NOMO-1 treated with DMSO at 0.1 percent for 48 hours (cell line): ENCODE measurements at regions not wholly inside any gene's neighbourhood (a gene's known extent, or its start where the extent isn't known, plus 50 kb on each side); places are given as distances from the start of the nearest gene placed in this dataset.

Experiments used
- DNase-seq: peaks from one replicate; lab custom pipeline; 2025; ENCODE audit not compliant: unreplicated experiment; lab: John Stamatoyannopoulos, UW

DNA sequence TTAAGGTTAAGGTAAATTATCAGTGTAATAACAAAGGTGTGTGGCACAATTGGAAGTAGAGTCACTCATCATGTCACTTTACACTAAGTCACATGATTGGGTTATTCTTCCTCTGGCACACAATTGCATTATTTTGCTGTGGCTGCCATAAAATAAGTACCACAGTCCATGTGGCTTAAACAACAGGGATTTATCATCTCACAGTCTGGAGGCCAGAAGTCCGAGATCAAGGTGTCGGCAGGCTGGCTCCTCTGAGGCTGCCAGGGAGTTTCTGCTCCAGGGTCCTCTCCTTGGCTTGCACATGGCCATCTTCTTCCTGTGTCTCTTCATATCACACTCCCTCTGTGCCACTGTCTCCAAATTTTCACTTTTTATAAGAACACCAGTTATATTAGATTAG, 421.2 kb downstream of the CMPK2 start:
- DNase-seq, result no peak

DNA sequence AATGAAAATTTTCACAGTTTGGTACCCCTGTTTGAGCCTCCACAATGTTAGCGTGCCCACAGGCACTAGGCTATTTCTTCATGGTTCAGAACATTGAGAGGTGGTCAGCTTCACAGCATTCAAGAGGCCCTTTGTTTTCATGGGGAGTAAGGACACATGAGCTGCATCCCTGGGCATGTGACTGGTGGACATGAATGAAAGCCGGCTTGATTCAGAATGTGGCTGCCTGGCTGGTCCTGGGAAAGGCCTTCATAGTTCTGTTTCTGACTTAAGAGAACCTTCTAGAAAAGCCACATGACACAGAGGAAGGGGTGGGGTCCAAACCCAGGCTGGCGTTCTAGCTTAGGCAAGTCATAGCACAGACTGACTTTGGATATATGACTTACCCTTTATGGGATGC, 420.6 kb downstream of the CMPK2 start:
- DNase-seq, result no peak

DNA sequence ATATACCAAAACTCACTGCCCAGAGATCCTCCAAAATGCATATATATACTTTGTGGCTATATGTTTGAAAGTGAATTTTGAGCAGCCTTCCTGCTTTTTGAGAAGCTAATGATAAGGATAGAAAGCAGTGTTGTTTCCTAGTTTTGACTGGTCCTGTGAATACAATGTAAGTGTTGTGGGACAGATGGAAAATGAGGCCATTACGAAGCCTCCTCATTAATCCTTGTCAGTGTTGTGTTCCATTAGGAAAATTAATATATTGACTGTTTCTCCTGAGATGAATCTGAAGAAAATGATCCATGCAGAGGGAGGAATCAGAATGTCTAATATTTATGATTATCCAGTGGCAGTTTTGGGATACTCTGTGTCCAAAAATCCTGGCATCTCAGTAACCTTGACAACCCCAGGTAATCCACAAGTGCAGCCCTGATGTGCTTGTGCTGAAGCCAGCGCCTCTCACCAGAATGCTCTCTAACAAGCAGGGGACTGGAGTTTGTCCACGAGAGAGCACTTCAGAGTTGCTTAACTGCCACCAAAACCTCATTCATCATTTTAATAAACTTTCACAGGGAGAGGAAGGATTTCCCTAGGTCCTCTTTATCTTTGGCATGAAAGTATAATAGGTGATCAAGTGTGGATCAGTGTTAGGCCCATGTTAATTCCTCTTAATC, 418.6 kb downstream of the CMPK2 start:
- no peak for DNase-seq

DNA sequence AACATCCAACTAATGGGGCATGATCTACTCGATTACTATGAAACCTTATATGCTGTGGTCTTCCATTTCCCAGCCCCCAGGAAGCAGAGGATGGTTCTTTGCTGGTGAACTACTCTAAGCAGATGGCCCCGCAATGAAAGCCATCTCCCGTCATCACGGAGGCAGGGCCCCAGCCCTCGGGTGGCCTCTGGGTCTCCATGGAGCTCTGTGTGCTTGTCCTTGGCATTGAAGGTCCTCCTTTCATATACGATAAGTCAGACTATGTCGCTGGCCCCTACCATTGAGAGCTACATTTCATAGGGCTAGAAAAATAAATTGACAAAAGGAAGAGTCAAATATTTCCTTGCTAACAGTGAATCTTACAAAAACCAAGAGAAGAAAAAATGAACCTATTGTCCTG, 416.8 kb downstream of the CMPK2 start:
- DNase-seq, result no peak

DNA sequence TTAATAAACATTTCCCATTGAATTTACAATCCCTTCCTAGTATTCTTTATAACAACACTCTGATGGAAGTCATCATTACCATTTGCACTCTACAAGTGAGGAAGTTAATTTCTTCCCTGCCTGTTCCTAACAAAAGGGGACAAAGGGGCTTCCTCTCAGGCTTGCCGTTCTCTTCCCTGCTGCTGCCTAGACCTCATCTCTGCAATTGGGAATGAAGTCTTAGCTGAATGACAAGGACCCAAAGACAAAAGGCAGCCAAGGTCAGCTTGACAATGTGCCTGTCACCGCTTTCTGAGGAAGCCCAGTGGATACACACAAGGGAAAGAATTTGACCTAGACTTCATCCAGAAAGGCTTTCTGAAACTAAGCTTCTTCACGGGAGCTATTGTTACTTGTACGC, 416.4 kb downstream of the CMPK2 start:
- no peak for DNase-seq

DNA sequence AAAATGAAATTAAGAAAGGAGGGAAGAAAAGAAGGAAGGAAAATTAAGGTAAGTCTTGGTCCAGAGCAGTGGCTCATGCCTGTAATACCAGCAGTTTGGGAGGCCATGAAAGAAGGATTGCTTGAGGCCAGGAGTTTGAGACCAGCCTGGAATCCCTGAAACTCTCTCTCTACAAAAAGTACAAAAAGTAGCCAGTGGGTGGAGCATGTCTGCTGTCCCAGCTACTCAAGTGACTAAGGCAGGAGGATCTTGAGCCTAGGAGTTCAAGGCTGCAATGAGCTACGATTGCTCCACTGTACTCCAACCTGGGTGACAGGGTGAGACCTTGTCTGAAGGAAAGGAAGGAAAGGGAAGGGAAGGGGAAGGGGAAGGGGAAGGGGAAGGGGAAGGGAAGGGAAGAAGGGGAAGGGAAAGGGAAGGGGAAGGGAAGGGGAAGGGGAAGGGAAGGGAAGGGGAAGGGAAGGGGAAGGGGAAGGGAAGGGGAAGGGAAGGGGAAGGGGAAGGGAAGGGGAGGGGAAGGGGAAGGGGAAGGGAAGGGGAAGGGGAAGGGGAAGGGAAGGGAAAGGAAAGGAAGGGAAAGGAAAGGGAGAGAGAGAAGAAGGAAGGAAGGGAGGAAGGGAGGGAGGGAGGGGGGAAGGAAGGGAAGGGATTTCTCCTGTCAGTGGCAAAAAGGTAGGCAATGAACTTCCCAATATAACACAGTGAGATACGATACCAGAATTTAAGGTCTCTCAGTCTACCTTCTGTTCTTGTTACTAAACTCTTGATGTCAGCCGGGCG, 412.8 kb downstream of the CMPK2 start:
- no peak for DNase-seq

DNA sequence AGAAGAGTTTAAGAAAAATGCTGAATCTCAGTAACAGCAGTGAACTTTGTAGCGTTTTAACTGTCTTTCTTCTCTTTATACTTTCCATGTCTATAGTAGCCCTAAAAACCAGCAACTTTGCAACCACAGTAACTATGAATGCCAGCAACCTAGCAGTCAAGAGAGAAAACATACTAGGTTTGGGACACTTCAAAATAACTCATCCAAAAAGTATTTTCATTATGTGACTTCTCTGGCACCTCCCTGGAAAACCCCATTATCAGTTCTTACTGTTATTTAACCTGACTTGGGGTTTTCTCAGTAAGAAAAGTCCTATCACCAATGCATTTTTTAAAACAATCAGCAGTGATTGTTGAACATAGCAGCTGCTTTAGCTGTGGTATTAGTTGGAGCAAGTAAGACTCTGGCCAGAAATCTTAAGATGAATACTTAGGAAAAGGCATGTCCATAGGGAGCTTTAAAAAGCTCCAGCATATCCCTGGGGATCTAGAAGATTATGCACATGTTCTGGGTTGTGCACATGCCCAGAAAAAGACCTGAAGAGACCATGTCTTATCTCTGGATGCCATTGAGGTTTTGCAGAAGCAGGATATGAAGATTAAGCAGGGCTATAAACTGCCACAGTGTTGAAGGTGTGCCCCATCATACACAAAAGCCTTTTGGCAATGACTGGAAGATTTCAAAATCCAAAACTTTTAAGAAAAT, 411.3 kb downstream of the CMPK2 start:
- no peak for DNase-seq

DNA sequence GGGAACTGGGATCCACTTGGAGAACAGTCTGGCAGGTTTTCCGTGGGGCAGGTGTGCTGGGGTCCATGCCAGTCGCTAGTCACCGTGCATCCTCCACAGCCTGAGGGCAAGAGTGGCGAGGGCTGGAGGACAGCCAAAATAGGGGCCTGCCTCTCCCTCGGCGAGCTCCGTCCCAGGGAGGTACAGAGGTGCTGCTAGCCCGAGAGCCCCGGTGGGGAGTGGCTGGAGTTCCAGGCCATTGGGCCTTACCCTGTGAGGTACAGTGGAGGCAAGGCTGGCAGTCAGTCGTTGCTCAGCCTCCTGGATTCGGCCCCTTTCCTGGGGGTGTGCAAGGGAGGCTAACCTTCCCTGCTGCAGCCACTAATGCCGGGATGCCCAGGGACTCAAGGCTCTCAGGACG, 406.6 kb downstream of the CMPK2 start:
- DNase-seq, result no peak

DNA sequence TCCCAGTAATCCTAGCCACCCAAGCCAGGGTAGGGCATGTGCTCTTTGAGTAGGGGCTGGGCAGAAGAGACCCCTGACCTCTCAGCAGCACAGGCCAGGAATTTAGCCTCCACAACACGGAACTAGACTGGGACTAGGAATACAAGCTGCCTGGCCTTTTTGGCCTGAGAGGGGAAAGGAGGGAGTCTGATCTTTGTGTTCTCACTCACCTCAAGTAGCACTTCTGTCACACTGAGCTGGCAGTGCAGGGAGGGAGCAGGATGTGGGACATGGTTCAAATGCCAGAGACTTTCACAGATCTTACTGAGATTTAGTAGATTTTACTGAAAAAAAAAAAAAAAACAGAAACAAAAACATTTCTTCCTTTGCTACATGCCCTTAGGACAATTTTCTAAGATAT, 395.2 kb downstream of the CMPK2 start:
- no peak for DNase-seq

DNA sequence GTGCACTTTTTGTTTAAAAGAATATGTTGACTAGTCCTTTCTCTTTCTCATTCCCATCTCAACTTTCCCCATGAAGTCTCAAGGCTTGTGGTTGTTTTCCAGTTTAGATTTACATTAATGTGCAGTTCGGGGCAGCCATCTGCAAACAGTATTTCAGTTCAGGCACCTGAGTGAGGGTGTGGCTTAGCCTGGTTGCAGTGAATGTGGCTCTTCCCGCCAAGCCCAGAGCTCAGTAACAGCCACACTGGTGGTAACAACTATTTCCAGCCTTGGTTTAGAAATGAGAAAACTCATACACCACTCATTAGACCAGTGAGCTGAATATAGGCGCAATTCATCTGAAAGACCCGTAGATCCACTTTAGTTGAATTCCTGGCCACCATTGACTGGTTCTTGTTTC, 394.3 kb downstream of the CMPK2 start:
- no peak for DNase-seq

DNA sequence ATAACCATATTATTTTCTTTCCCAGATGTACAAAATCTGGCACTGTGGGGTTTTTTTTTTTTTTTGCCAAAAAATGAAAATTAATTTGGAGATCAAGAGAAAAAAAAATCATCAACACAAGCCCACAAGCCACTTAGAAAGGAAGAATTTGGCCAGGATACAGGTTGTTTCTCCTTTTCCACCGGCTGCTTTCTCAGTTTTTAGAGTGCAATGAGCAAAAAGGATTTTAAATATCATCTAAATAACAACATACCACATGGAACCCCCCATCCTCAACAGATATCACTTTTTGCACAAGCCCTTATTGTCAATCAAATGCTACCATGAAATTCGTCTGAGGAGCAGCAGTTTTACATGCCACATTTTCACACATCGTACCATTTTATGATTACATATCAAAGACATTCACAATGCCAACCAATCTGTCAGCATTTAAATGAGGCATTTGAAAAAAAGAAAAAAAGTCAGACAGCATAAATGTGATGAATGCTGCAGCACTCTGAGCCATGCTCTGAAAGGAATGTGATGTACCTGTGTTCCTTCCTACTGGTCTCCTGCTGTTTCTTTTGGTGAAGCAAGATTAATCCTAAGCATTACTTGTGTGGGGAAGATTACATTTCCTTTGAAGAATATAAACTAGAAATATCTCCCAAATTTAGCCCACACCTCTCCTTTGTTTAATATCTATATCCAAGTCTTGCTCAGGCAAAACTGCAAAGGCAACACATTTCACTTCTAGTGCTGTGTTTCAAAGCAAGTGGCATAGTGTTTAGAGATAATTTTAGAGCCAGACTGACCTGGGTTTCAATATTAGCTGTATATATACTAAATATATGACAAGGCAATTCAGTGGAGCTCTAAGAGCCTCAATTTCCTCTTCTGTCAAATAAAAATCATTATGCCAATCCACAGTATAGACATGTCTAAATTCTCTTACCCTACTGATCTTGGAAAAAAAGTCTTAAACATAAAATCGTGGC, 391.3 kb downstream of the CMPK2 start:
- DNase-seq, result no peak

DNA sequence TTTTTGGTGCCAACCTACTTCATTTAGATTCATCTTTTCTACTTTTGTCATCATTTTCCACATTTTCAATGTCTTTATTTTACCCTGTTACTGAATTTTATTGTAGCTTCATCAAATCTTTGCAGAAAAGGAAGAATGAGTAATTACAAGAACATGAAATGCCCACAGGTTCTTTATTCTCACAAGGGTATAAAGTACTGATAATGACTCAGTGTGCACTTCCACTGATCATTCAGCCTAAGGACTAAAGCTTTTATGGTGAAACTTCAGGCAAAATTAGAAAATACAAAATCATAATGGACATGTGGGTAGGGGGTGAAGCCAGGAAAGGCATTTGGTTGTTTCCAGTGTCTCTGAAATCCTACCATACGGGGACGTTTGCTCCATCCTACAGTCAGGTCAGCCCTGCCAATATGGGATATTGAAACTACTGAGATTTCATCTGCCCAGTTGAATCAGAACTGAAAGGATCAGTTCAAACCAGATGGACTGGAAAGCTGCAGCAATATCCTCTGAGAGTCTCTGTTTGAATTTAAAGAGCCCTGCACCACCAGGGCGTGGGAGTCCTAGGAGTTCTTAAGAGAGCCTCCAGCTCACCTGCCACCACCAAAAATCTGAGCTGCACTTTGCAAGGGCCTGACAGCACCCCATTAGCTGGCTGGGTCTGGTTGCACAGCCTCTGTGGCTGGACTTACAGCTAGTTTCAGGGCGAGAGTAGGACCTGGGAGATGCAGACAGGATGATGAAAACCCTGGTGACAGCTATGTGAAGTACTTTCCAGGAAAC, 390.4 kb downstream of the CMPK2 start:
- no peak for DNase-seq

DNA sequence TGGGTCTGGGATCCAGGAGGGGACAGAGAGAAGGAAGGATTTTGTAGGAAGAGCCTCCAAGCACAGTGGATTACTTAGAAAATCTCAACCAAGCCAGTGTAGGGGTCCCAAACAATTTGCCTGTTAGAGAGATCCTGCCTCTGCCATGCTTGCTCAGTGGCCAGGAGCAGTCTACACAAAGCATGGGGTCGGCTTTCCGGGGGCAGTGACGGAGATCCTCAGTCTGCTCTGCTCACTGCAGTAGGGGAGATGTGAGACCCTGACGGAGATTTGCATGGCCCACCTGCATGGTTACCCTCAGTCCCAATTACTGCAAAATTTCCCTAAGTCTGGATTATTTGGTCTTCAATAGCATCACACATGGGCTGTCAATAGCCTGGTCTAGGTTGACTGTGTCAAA, 385.2 kb downstream of the CMPK2 start:
- no peak for DNase-seq

DNA sequence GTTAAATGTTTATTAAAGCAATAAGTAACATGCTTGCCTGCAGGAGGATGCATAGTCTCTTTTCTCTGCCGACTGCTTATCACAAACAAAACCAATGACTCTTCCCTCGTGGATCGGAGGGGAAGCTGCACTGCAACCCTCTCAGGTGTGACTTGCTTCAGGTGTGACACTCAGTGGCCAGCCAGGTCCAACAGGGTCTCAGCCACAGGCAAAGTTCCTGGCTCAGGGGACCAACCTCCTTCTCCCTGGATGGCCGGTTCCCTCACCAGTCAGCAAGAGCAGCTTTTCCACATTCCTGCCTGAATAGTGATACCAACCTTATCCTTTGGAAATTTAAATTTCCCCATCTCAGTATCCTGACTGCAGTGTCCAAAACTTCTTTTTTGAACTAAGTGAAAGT, 383.5 kb downstream of the CMPK2 start:
- no peak for DNase-seq

DNA sequence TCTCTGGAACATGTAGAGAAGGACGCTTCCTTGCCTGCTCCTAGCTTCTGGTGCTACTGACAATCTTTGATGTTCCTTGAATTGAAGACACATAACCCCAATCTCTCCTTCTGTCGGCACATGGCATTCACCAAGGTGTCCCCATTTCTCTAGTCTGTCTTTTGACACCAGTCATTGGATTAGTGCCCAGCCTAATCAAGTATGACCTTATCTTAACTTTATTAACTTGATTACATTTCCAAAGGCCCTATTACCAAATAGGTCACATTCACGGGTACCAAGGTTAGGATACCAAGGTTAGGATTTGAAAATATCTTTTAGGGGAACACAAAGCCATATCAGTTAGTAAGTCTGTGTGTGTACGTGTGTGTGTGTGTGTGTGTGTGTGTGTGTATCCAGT, 377.9 kb downstream of the CMPK2 start:
- no peak for DNase-seq

DNA sequence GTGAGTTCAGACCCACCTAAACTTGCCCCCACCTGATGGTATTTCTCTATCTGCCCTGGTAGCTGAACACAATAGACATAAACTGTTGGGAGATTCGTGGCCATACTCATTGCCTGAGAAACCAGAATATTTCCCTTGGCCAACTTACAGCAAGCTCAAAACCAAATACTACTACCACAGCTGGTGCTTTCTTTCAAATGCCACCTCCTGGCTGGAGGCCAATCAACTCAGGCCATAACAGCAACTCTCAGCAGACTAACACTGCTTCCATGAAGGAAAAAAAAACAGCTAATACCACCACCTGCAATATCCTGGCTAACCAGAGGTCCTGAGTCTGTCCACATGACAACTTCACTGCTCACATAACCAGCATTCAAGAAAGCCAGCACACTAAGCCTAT, 373.1 kb downstream of the CMPK2 start:
- DNase-seq, result no peak

DNA sequence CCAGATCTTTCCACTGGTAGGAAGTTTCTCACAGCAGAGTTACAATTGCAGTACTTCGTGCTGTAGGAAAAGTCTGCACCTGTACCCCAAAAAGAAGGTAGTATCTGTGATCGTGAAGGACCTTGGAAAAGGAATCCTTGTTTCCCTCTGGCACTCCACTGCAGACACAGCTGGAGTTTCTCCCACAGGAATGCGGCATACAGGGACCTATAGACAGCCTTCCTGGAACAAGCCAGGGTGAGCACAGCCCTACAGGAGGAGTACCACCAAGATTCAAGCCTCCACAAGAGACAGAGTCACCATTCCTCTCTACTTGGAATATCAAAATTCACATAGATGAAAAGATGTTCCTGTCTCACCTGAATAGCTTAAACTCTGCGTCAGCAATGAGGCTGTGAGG, 372.4 kb downstream of the CMPK2 start:
- no peak for DNase-seq

DNA sequence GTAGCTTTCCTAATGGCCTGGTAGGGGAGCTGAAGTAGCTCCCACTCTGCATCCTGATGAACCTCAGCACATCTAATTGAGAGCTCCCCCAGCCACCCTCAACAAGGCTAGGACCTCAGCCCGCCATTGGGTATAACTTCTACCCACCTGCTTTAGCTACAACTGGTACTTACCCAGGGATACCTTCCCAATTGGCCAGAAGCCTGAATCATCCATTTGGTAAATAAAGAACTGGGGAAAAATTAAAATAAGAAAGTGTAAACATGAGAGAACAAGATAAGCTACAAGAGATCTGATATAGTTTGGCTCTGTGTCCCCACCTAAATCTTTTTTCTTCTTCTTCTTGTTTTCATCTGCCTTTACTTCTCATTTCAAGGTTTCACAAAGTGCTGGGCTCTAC, 372.0 kb downstream of the CMPK2 start:
- DNase-seq, result no peak

DNA sequence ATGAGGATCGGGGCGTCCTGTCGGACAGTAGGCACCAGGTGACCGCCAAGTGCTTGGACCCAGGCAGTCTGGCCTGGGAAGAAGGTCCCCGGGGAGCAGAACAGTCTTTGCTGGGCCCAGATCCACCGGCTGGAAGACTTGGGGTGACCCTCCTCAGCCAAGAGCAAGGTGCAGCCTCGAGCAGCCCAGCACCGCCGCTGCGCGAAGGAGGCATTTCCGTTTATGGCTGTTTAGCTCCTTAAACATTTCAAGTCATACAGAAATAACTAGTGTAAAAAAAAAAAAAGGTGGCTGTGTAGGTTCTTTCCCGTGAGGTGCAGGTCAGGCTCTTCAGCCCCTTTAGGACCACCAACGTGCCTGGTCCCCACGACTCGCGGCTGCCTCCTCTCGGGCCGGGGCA, 370.2 kb downstream of the CMPK2 start:
- no peak for DNase-seq

DNA sequence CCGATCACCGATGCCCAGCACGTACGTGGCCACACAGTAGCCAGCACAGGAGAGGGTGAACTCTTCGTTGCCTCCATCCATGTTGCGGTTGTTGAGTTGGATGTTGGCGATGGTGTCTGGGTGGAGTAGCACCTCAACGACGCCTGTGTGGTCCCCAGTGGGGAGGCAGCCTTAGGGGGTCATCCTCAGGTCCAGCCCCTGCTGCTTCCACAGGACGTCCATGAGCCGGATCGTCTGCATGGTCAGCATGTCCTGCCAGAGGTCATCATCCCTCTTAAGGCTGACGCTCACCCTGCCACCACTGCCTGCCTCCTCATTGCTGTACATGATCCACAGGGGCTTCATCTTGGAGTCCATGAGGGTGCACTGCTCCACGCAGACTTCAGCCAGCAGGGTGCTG, 369.3 kb downstream of the CMPK2 start:
- DNase-seq, result no peak
